Lung (tissue), 11 donors: ENCODE measurements at regions not wholly inside any gene's neighbourhood (a gene's known extent, or its start where the extent isn't known, plus 50 kb on each side); places are given as distances from the start of the nearest gene placed in this dataset.

Experiments used
- ATAC-seq: fragments of 200-7000 bp; cut with Tn5 transposase; one replicate; pipeline ENCODE4 v1.9.1; 2020; ENCODE audit warnings: moderate number of reproducible peaks; ENCODE audit not compliant: insufficient read depth, low FRiP score
- DNase-seq, 3 donors: peaks; one replicate each; pipeline ENCODE4 v3.0.0-alpha.2; 2013 to 2017
- H3K27ac ChIP-seq, 2 donors: one replicate each; pipeline ENCODE4 v1.5.1; 2013; ENCODE audit warnings: mild to moderate bottlenecking in 2 of 2, moderate library complexity in 2 of 2, control low read depth in 1 of 2, inconsistent platforms in 1 of 2, low read depth in 1 of 2, low read length in 1 of 2
- H3K27me3 ChIP-seq, 3 donors: one replicate each; pipeline ENCODE4 v1.5.1; 2013; ENCODE audit warnings: low read length in 2 of 3; ENCODE audit not compliant: control insufficient read depth in 3 of 3, insufficient read depth in 3 of 3
- H3K36me3 ChIP-seq, 4 donors: one replicate each; pipeline ENCODE4 v1.5.1; 2013; ENCODE audit warnings: low read length in 4 of 4, mild to moderate bottlenecking in 1 of 4, moderate library complexity in 1 of 4; ENCODE audit not compliant: control insufficient read depth in 4 of 4, insufficient read depth in 4 of 4
- H3K4me1 ChIP-seq, 5 donors: one replicate each; pipeline ENCODE4 v1.5.1; 2013; ENCODE audit warnings: low read length in 5 of 5, mild to moderate bottlenecking in 2 of 5, moderate library complexity in 1 of 5; ENCODE audit not compliant: control insufficient read depth in 5 of 5, insufficient read depth in 5 of 5
- H3K4me3 ChIP-seq: one replicate; pipeline ENCODE4 v1.5.1; 2013; ENCODE audit warnings: mild to moderate bottlenecking, control low read depth, moderate library complexity
- H3K9ac ChIP-seq, 2 donors: one replicate each; pipeline ENCODE4 v1.5.1; 2013; ENCODE audit warnings: low read length in 2 of 2, control low read depth in 1 of 2; ENCODE audit not compliant: insufficient read depth in 1 of 2
- H3K9me3 ChIP-seq, 4 donors: one replicate each; pipeline ENCODE4 v1.5.1; 2013; ENCODE audit warnings: low read length in 3 of 4, mild to moderate bottlenecking in 1 of 4, moderate library complexity in 1 of 4; ENCODE audit not compliant: control insufficient read depth in 4 of 4, insufficient read depth in 3 of 4
- WGBS, 2 donors: extraction: QIAGEN DNeasy Blood & Tissue Kit; methylation state at CpG; one replicate each; pipeline ENCODE4 v1.1.7; 2013; 5-methylcytosine and 5-hydroxymethylcytosine counted together
- TF ChIP-seq, protein P1 (sequence below): IDR thresholded peaks from 2 replicates; pipeline ENCODE4 v1.5.1; 2012; ENCODE audit warnings: mild to moderate bottlenecking; ENCODE audit errors: control extremely low read depth, extremely low read depth
- donor health status: control.
- donor health status: control.
- donor health status: Bipolar disorder and iron deficiency.
- donor health status: healthy.
- donor health status: DM: yes; HTN: yes; CAD: no.

DNA sequence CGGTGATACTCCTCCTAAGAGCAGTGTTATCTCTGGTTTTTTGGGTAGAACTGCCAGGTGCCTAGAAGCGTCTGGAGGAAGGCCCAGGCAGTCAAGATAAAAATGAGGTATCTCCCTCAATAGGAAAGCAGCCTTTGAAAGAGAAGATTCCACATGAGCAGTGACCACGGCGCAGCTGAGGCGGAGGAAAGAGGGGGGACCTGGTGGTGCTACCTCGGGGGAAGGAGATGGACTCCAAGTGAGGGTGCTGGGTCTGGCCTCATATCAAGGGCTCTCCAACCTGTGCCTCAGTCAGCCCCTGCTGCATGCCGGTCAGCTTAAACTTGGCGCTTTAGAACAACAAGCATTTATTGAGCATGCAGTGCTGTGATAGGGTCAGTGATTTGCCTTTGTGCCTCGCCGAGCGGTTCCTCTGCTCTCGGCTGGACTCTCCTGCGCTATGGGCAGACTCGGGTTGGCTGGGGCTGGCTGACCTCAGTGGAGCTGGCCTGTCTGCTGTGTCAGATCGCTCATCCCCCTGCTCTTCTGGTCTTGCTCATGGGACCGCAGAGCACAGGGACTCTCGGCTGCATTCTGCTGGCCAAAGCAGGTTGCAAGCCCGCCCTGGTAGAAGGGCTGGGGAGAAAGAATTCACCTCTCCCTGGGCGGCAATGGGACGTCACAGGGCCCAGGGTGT, 121.1 kb upstream of the IRX4 start:
- H3K27ac ChIP-seq = no peak overlapping the region
- H3K27me3 ChIP-seq = peaks cover 0 to 16% (median 8%) of the 10 kb centered on the region in 3 donors
- no peak for ATAC-seq
- peaks cover 0 to 3% (median 0%) of the 10 kb centered on the region in 4 donors for H3K9me3 ChIP-seq
- peaks cover 0 to 8% (median 0%) of the 10 kb centered on the region in 5 donors for H3K4me1 ChIP-seq
- DNase-seq = no peak
- no peak overlapping the region for H3K9ac ChIP-seq
- WGBS, 2 donors = 81 to 87% methylated on average over 20 of the region's 20 CpGs
- no peak overlapping the region for H3K4me3 ChIP-seq
- TF ChIP-seq, protein P1, sequence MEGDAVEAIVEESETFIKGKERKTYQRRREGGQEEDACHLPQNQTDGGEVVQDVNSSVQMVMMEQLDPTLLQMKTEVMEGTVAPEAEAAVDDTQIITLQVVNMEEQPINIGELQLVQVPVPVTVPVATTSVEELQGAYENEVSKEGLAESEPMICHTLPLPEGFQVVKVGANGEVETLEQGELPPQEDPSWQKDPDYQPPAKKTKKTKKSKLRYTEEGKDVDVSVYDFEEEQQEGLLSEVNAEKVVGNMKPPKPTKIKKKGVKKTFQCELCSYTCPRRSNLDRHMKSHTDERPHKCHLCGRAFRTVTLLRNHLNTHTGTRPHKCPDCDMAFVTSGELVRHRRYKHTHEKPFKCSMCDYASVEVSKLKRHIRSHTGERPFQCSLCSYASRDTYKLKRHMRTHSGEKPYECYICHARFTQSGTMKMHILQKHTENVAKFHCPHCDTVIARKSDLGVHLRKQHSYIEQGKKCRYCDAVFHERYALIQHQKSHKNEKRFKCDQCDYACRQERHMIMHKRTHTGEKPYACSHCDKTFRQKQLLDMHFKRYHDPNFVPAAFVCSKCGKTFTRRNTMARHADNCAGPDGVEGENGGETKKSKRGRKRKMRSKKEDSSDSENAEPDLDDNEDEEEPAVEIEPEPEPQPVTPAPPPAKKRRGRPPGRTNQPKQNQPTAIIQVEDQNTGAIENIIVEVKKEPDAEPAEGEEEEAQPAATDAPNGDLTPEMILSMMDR = no peak
- H3K36me3 ChIP-seq = no peaks in the 10 kb centered on the region

DNA sequence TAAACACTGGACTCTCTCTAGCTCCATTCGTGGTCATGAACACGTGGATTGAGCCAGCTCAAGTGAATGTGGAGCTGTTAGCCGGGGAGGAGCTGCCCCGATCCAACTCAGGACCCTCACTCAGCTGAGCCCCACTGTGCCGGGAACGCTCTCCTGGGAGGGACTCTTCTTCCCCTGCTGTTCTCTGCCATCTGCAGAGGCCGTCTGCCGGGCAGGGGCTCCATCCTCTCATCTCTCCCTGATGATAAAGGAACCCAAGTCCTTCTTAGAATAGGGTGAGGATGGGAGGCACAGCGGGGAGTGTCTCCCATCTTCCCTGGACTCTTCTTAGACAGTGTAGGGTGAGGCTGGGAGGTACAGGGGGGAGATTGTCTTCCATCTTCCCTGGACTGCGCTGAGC, 120.5 kb upstream of the IRX4 start:
- Histone ChIP-seq H3K27me3 (peaks cover 0 to 16% (median 4%) of the 10 kb centered on the region in 3 donors), H3K36me3 (no peaks in the 10 kb centered on the region), H3K9me3 (peaks cover 0 to 6% (median 0%) of the 10 kb centered on the region in 4 donors), H3K27ac (no peak overlapping the region), H3K4me1 (peaks cover 0 to 3% (median 0%) of the 10 kb centered on the region in 5 donors), H3K4me3 (no peak overlapping the region), H3K9ac (no peak overlapping the region)
- TF ChIP-seq, protein P1 = no peak
- WGBS, 2 donors = 81 to 82% methylated on average over 10 of the region's 10 CpGs
- no peak for ATAC-seq
- no peak for DNase-seq

DNA sequence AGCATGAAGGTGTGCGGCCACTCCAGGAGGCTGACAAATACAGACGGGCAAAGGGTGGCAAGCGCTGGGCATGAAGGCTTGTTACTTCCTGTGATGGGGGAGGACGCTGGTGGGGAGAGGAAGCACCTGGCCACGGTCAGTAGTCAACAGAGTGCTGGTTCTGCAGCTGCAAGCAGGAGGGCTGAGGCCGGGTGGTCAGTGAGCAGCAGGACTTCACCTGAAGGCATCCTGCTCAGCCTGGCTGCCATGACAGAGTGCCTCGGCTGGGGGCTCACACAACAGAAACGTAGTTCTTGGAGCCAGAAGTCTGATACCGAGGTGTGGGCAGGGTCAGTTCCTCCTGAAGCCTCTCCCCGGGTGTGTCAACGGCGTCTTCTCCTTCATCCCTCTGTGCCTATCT, 118.6 kb upstream of the IRX4 start:
- Histone ChIP-seq H3K27me3 (peaks cover 0 to 16% (median 4%) of the 10 kb centered on the region in 3 donors), H3K9me3 (peaks cover 0 to 9% (median 0%) of the 10 kb centered on the region in 4 donors), H3K4me3 (no peak overlapping the region), H3K27ac (no peak overlapping the region), H3K9ac (no peak overlapping the region), H3K36me3 (no peaks in the 10 kb centered on the region), H3K4me1 (no peaks in the 10 kb centered on the region)
- ATAC-seq (no peak), DNase-seq (no peak)
- TF ChIP-seq, protein P1 = no peak
- 66 to 71% methylated on average over 12 of the region's 12 CpGs for WGBS, 2 donors
